Body of pancreas (tissue), 4 donors: ENCODE measurements at regions not wholly inside any gene's neighbourhood (a gene's known extent, or its start where the extent isn't known, plus 50 kb on each side); places are given as distances from the start of the nearest gene placed in this dataset.

ENCODE experiments used
- ATAC-seq: fragments of 150-250 bp; one replicate; pipeline ENCODE4 v1.9.1; 2016
- DNase-seq, 4 donors: peaks; one replicate each; pipeline ENCODE4 v3.0.0-alpha.2; 2019
- H3K27ac ChIP-seq, 4 donors: fragments of 200-600 bp; sonication (generic); 1 replicate in 3 of 4; 2 replicates in 1 of 4; pipeline versions ENCODE4 v1.5.1 to v1.6.1; 2016 to 2019; ENCODE audit warnings: mild to moderate bottlenecking in 1 of 4, mixed read lengths in 1 of 4, moderate library complexity in 1 of 4
- H3K27me3 ChIP-seq, 2 donors: fragments of 200-600 bp; sonication (generic); one replicate each; pipeline ENCODE4 v1.6.0; 2016; ENCODE audit warnings: mild to moderate bottlenecking in 1 of 2
- H3K36me3 ChIP-seq, 2 donors: fragments of 200-600 bp; sonication (generic); replicated peaks in 1 of 2; 2 replicates each; pipeline ENCODE4 v1.5.1; 2016; ENCODE audit warnings: low read depth in 2 of 2; ENCODE audit not compliant: insufficient read depth in 1 of 2
- H3K4me1 ChIP-seq: fragments of 200-600 bp; sonication (generic); one replicate; pipeline ENCODE4 v1.6.0; 2016
- H3K4me3 ChIP-seq, 2 donors: fragments of 200-600 bp; sonication (generic); 1 replicate in 1 of 2; 2 replicates in 1 of 2; pipeline ENCODE4 v1.5.1; 2016 to 2019
- H3K9me3 ChIP-seq, 3 donors: fragments of 200-600 bp; sonication (generic); 1 replicate in 2 of 3; 2 replicates in 1 of 3; pipeline ENCODE4 v1.5.1; 2016
- POLR2A ChIP-seq, 3 donors: fragments of 450-650 bp; IDR thresholded peaks; one replicate each; pipeline ENCODE4 v1.6.1; 2016; ENCODE audit warnings: antibody characterized with exemption in 3 of 3, mild to moderate bottlenecking in 2 of 3
- WGBS, 2 donors: methylation state at CpG; one replicate each; pipeline ENCODE4 v1.1.5; 2017; 5-methylcytosine and 5-hydroxymethylcytosine counted together
- intact Hi-C: fragments of 100-400 bp; cut with DNase I; formaldehyde crosslinking; loops from one replicate; pipeline ENCODE4 v1.15.1; 2023
- TF ChIP-seq, protein P1 (sequence below), 7 experiments: fragments of 450-650 bp in 4 of 7; fragments of 200-600 bp in 3 of 7; sonication (generic) in 3 of 7; IDR thresholded peaks; one replicate each; pipeline ENCODE4 v1.5.1; 2016 to 2019; ENCODE audit warnings: antibody characterized with exemption in 7 of 7

DNA sequence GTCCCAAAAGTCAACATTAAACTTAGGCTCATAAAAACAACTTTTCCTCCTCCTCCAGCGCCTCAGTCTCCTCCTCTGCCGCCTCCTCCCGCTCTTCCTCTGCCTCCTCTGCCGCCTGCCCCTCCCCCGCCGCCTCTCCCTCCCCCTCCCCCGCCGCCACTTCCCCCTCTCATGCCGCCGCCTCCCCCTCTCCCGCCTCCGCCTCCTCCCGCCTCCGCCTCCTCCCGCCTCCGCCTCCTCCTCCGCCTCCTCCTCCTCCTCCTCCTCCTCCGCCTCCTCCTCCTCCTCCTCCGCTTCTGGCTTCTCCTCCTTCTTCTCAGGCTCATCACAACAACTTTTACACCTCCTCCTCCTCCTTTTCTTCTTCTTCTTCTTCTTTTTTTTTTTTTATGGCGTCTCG is 599.9 kb downstream of the TMEM182 start:
- no peaks in the 10 kb centered on the region for H3K4me1 ChIP-seq
- TF ChIP-seq POLR2A (IDR thresholded peaks at IDR 0.05): no peak
- TF ChIP-seq, protein P1, sequence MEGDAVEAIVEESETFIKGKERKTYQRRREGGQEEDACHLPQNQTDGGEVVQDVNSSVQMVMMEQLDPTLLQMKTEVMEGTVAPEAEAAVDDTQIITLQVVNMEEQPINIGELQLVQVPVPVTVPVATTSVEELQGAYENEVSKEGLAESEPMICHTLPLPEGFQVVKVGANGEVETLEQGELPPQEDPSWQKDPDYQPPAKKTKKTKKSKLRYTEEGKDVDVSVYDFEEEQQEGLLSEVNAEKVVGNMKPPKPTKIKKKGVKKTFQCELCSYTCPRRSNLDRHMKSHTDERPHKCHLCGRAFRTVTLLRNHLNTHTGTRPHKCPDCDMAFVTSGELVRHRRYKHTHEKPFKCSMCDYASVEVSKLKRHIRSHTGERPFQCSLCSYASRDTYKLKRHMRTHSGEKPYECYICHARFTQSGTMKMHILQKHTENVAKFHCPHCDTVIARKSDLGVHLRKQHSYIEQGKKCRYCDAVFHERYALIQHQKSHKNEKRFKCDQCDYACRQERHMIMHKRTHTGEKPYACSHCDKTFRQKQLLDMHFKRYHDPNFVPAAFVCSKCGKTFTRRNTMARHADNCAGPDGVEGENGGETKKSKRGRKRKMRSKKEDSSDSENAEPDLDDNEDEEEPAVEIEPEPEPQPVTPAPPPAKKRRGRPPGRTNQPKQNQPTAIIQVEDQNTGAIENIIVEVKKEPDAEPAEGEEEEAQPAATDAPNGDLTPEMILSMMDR (IDR thresholded peaks at IDR 0.05): no peak
- no peaks in the 10 kb centered on the region for H3K9me3 ChIP-seq
- ATAC-seq (no peak), DNase-seq (no peak)
- no peaks in the 10 kb centered on the region for H3K36me3 ChIP-seq
- intact Hi-C loops: no loop called here
- no peak overlapping the region for H3K27ac ChIP-seq
- no peak overlapping the region for H3K4me3 ChIP-seq
- H3K27me3 ChIP-seq: no peaks in the 10 kb centered on the region
- WGBS, 2 donors: 78 to 92% methylated on average over 8 to 21 of the region's 21 CpGs

DNA sequence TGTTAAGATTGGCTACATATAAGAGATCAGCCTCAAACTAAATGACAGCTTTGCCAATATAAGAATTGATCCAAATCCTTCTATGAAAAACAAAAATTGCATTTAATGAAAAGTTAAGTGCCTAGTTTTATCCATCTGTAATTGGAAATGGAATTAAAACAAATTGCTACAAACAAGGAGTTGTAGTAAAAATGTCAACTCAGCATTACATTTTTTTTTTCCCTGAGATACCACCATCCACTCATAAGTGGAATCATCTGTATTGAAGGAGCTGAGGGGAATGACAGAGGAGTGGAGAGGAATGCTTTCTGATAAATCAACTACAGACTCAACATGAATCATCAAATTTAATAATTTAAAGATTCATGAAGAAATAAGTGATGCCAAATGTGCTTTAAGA is 601.8 kb downstream of the TMEM182 start:
- ATAC-seq (no peak), DNase-seq (no peak)
- intact Hi-C loops: no loop called here
- Histone ChIP-seq H3K27ac (no peak overlapping the region), H3K4me3 (no peak overlapping the region), H3K9me3 (no peaks in the 10 kb centered on the region), H3K27me3 (no peaks in the 10 kb centered on the region), H3K36me3 (no peaks in the 10 kb centered on the region), H3K4me1 (no peaks in the 10 kb centered on the region)
- no peak for TF ChIP-seq POLR2A (IDR thresholded peaks at IDR 0.05)
- TF ChIP-seq, protein P1 (IDR thresholded peaks at IDR 0.05): no peak

DNA sequence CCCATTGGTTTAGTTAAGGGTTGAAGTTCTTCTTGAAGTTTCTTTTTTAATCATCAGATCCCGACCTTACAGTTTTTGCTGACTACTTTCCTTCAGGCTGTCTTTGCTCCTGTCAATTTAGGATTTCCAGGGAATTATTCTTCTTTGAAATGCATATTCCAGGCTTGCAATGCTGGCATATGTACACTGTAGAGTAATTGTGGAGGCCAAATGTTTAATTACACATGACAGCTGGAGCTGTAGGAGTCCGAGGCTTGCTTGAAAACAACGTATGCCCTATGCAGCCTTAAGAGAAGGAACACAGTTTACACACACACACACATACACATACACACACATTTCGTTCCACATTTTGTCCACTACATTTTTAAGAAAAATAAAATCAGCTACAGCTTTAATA is 602.3 kb downstream of the TMEM182 start:
- Histone ChIP-seq H3K4me3 (no peak overlapping the region), H3K27ac (no peak overlapping the region), H3K4me1 (no peaks in the 10 kb centered on the region), H3K36me3 (no peaks in the 10 kb centered on the region), H3K27me3 (no peaks in the 10 kb centered on the region), H3K9me3 (no peaks in the 10 kb centered on the region)
- DNase-seq (no peak), ATAC-seq (no peak)
- 37 to 48% methylated on average over 4 of the region's 4 CpGs for WGBS, 2 donors
- TF ChIP-seq, protein P1 (IDR thresholded peaks at IDR 0.05): no peak
- intact Hi-C loops: no loop called here

DNA sequence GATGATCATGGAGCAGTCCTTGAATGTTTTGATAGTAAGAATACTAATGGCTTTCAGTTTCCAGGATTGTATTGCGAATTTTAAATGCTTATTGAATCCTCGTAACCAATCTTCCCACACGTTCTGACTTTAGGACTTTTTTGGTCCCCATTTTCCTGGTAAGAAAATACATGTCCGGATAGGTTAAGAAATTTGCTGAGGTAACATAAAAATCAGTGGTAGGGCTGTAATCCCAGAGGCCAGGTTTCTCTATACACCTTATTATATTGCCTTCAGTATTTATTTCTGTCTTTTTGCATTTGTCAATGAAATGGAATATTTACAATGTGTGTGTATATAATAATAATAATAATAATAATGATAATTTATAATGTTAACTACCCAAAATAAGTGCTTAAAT is 603.2 kb downstream of the TMEM182 start:
- Histone ChIP-seq H3K4me1 (no peaks in the 10 kb centered on the region), H3K27ac (no peak overlapping the region), H3K27me3 (no peaks in the 10 kb centered on the region), H3K9me3 (no peaks in the 10 kb centered on the region), H3K4me3 (no peak overlapping the region), H3K36me3 (no peaks in the 10 kb centered on the region)
- intact Hi-C loops: no loop called here
- 69 to 70% methylated on average over 4 of the region's 4 CpGs for WGBS, 2 donors
- DNase-seq (no peak), ATAC-seq (no peak)
- TF ChIP-seq POLR2A (IDR thresholded peaks at IDR 0.05): no peak
- TF ChIP-seq, protein P1 (IDR thresholded peaks at IDR 0.05): no peak

DNA sequence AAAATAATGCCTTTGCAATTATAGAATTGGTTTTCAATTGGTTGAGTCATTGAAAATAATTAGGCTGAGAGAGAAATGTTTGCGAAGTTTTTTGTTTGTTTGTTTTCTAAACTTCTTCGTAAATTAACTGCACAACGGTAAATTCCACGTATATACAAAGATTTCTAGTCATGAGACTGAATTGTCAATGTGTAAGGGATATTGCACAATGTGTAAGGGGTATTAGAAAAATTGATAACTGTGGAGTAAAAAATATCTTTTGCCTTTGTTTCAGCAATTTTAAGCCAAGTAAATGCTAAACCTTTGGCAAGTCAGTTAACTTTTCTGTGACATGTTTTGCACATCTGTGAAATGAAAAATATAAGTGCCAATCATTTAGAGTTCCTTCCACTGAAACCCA is 606.0 kb downstream of the TMEM182 start:
- no peak for DNase-seq
- Histone ChIP-seq H3K9me3 (no peaks in the 10 kb centered on the region), H3K27me3 (no peaks in the 10 kb centered on the region), H3K36me3 (no peaks in the 10 kb centered on the region), H3K4me3 (no peak overlapping the region), H3K4me1 (no peaks in the 10 kb centered on the region), H3K27ac (no peak overlapping the region)
- intact Hi-C loops: no loop called here
- no peak for ATAC-seq
- 69 to 70% methylated on average over 4 of the region's 4 CpGs for WGBS, 2 donors
- TF ChIP-seq POLR2A (IDR thresholded peaks at IDR 0.05): no peak
- TF ChIP-seq, protein P1 (IDR thresholded peaks at IDR 0.05): no peak
